SU-DHL-6 (cell line): ENCODE measurements at regions not wholly inside any gene's neighbourhood (a gene's known extent, or its start where the extent isn't known, plus 50 kb on each side); places are given as distances from the start of the nearest gene placed in this dataset.

Source experiments
- H2AFZ ChIP-seq: fragments of 200-600 bp; sonication (generic); 2 replicates; pipeline ENCODE4 v1.6.1; 2014; ENCODE audit warnings: low read depth, mild to moderate bottlenecking, moderate library complexity, mixed read lengths, antibody characterized with exemption, low read length; ENCODE audit not compliant: severe bottlenecking
- H3F3A ChIP-seq: fragments of 200-600 bp; shearing (Covaris generic); 2 replicates; pipeline ENCODE4 v1.6.0; 2016; ENCODE audit warnings: antibody characterized with exemption, mild to moderate bottlenecking; ENCODE audit not compliant: insufficient read depth
- H3K27ac ChIP-seq: fragments of 200-600 bp; sonication (generic); 2 replicates; pipeline ENCODE4 v1.5.1; 2016; ENCODE audit warnings: low read depth, mild to moderate bottlenecking, low read length, moderate library complexity, mixed read lengths
- H3K27me3 ChIP-seq: fragments of 200-600 bp; sonication (generic), shearing (Covaris generic); 2 replicates; pipeline ENCODE4 v1.6.0; 2014; ENCODE audit warnings: mild to moderate bottlenecking, low read length
- H3K36me3 ChIP-seq: fragments of 200-600 bp; sonication (generic); 2 replicates; pipeline ENCODE4 v1.6.1; 2014; ENCODE audit warnings: mild to moderate bottlenecking, low read length, mixed read lengths
- H3K4me2 ChIP-seq: fragments of 300-600, 200-600 bp; shearing (Covaris generic), sonication (generic); 2 replicates; pipeline ENCODE4 v1.6.0; 2014; ENCODE audit warnings: low read length, low read depth, mild to moderate bottlenecking; ENCODE audit not compliant: poor library complexity, severe bottlenecking
- H3K4me3 ChIP-seq: fragments of 200-600 bp; sonication (generic); 2 replicates; pipeline ENCODE4 v1.5.1; 2014; ENCODE audit warnings: antibody characterized with exemption, low read length, mild to moderate bottlenecking, mixed read lengths; ENCODE audit not compliant: insufficient read depth, poor library complexity, severe bottlenecking
- H3K79me2 ChIP-seq: fragments of 200-600 bp; sonication (generic); 2 replicates; pipeline ENCODE4 v1.6.1; 2014; ENCODE audit warnings: mild to moderate bottlenecking, low read length, moderate library complexity; ENCODE audit not compliant: insufficient read depth
- H3K9ac ChIP-seq: fragments of 200-600 bp; sonication (generic); 2 replicates; pipeline ENCODE4 v1.7.0; 2014; ENCODE audit warnings: mild to moderate bottlenecking, low read length
- H3K9me2 ChIP-seq: fragments of 200-600 bp; sonication (generic); replicated peaks from 2 replicates; pipeline ENCODE4 v1.6.1; 2014; ENCODE audit warnings: low read length; ENCODE audit not compliant: insufficient read depth
- H3K9me3 ChIP-seq: fragments of 200-600 bp; sonication (generic); 2 replicates; pipeline ENCODE4 v1.6.1; 2014; ENCODE audit warnings: low read length, mixed read lengths; ENCODE audit not compliant: insufficient read depth
- H4K20me1 ChIP-seq: fragments of 200-600 bp; sonication (generic); 2 replicates; pipeline ENCODE4 v1.6.1; 2014; ENCODE audit warnings: low read depth, mild to moderate bottlenecking, antibody characterized with exemption, low read length, moderate library complexity, mixed read lengths
- CTCF ChIP-seq: fragments of 200-600 bp; sonication (generic); IDR thresholded peaks from one replicate; pipeline ENCODE4 v1.5.1; 2017; ENCODE audit warnings: antibody characterized with exemption, mild to moderate bottlenecking, low read length, moderate library complexity; ENCODE audit not compliant: insufficient read depth, poor library complexity, severe bottlenecking
- EZH2phosphoT487 ChIP-seq: fragments of 200-600 bp; sonication (generic), shearing (Covaris generic); conservative IDR thresholded peaks from 2 replicates; pipeline ENCODE4 v1.6.1; 2018; ENCODE audit warnings: mild to moderate bottlenecking, antibody characterized with exemption, low read length, moderate library complexity, mixed read lengths

GRCh38 chr17:11028349-11028748, 190.5 kb upstream of the PIRT start:
- H3K4me3 ChIP-seq = no peak overlapping the region
- H3K79me2 ChIP-seq = no peaks in the 10 kb centered on the region
- H3K27me3 ChIP-seq = no peaks in the 10 kb centered on the region

GRCh38 chr17:11026903-11027302, 189.0 kb upstream of the PIRT start:
- Histone ChIP-seq H3K4me3 (no peak overlapping the region), H4K20me1 (no peaks in the 10 kb centered on the region), H3K79me2 (no peaks in the 10 kb centered on the region), H3K9me3 (no peaks in the 10 kb centered on the region; the same call in 1 of the 2 replicates), H3K9ac (no peak overlapping the region), H3F3A (no peaks in the 10 kb centered on the region), H2AFZ (no peak overlapping the region), H3K36me3 (no peaks in the 10 kb centered on the region), H3K9me2 (no peaks in the 10 kb centered on the region), H3K27ac (no peak overlapping the region), H3K27me3 (no peaks in the 10 kb centered on the region), H3K4me2 (no peak overlapping the region)
- TF ChIP-seq CTCF (no peak), EZH2phosphoT487 (no peak)

More at GRCh38 chr17:11028349-11028748, 190.5 kb upstream of the PIRT start:
- Histone ChIP-seq H3K4me2 (no peak overlapping the region), H3K9me3 (no peaks in the 10 kb centered on the region; the same call in 1 of the 2 replicates), H3F3A (no peaks in the 10 kb centered on the region), H3K9ac (no peak overlapping the region), H3K9me2 (no peaks in the 10 kb centered on the region), H2AFZ (no peak overlapping the region), H4K20me1 (no peaks in the 10 kb centered on the region), H3K27ac (no peak overlapping the region), H3K36me3 (no peaks in the 10 kb centered on the region)
- no peak for TF ChIP-seq EZH2phosphoT487
- no peak for TF ChIP-seq CTCF

GRCh38 chr17:11023639-11024479, 186.0 kb upstream of the PIRT start:
- TF ChIP-seq EZH2phosphoT487 (no peak), CTCF (no peak)

More at GRCh38 chr17:11023639-11024479, 186.0 kb upstream of the PIRT start:
- Histone ChIP-seq H3K9ac (no peak overlapping the region), H3K4me3 (no peak overlapping the region), H3K27ac (no peak overlapping the region), H3K4me2 (no peak overlapping the region), H3K79me2 (no peaks in the 10 kb centered on the region), H4K20me1 (no peaks in the 10 kb centered on the region), H3F3A (no peaks in the 10 kb centered on the region), H2AFZ (no peak overlapping the region), H3K27me3 (no peaks in the 10 kb centered on the region), H3K36me3 (no peaks in the 10 kb centered on the region), H3K9me2 (no peaks in the 10 kb centered on the region), H3K9me3 (no peaks in the 10 kb centered on the region)
